ENCODE measurements at regions not wholly inside any gene's neighbourhood (a gene's known extent, or its start where the extent isn't known, plus 50 kb on each side); places are given as distances from the start of the nearest gene placed in this dataset.
"Not testable (repeated sequence)": the region's sequence is repeated elsewhere in the genome, so short reads cannot be mapped to it uniquely, and the experiment has no call there.

- DNase-seq, result not testable (repeated sequence)
Observed at GRCh38 chr9:22845243-22845642, 398.6 kb downstream of the DMRTA1 start.

GRCh38 chr9:22855980-22856379 lies 409.4 kb downstream of the DMRTA1 start:
- DNase-seq, result no peak

- DNase-seq, result no peak
Observed at GRCh38 chr9:22857316-22857715, 410.7 kb downstream of the DMRTA1 start.

- DNase-seq, result no peak
Observed at GRCh38 chr9:22863106-22863505, 416.5 kb downstream of the DMRTA1 start.

GRCh38 chr9:22863736-22864135 lies 417.1 kb downstream of the DMRTA1 start:
- DNase-seq, result no peak

- DNase-seq, result no peak
Observed at GRCh38 chr9:22893196-22893843, 446.7 kb downstream of the DMRTA1 start.

GRCh38 chr9:22898591-22898990 lies 452.0 kb downstream of the DMRTA1 start:
- no peak for DNase-seq

- DNase-seq, result no peak
Observed at GRCh38 chr9:22911632-22912031, 465.0 kb downstream of the DMRTA1 start.

- DNase-seq, result no peak
Observed at GRCh38 chr9:22913026-22913425, 466.4 kb downstream of the DMRTA1 start.

- no peak for DNase-seq
Observed at GRCh38 chr9:22913518-22913917, 466.9 kb downstream of the DMRTA1 start.

GRCh38 chr9:22916148-22916547 lies 469.5 kb downstream of the DMRTA1 start:
- no peak for DNase-seq

- no peak for DNase-seq
Observed at GRCh38 chr9:22919423-22919822, 472.8 kb downstream of the DMRTA1 start.

- no peak for DNase-seq
Observed at GRCh38 chr9:22921742-22922141, 475.1 kb downstream of the DMRTA1 start.

- no peak for DNase-seq
Observed at GRCh38 chr9:22922222-22922621, 475.6 kb downstream of the DMRTA1 start.

- DNase-seq, result no peak
Observed at GRCh38 chr9:22954550-22954949, 507.9 kb downstream of the DMRTA1 start.

- no peak for DNase-seq
Observed at GRCh38 chr9:22954964-22955363, 508.3 kb downstream of the DMRTA1 start.

- DNase-seq, result no peak
Observed at GRCh38 chr9:22969350-22969979, 522.8 kb downstream of the DMRTA1 start.

- no peak for DNase-seq
Observed at GRCh38 chr9:22970434-22970975, 523.9 kb downstream of the DMRTA1 start.

GRCh38 chr9:22975951-22976350 lies 529.3 kb downstream of the DMRTA1 start:
- no peak for DNase-seq

GRCh38 chr9:22976454-22976853 lies 529.8 kb downstream of the DMRTA1 start:
- DNase-seq, result no peak

GRCh38 chr9:22980429-22980828 lies 533.8 kb downstream of the DMRTA1 start:
- DNase-seq, result not testable (repeated sequence)

GRCh38 chr9:22986556-22986955 lies 539.9 kb downstream of the DMRTA1 start:
- DNase-seq, result no peak

GRCh38 chr9:22990349-22990748 lies 543.7 kb downstream of the DMRTA1 start:
- no peak for DNase-seq

- DNase-seq, result no peak
Observed at GRCh38 chr9:22992780-22993179, 546.2 kb downstream of the DMRTA1 start.

GRCh38 chr9:22997923-22998322 lies 551.3 kb downstream of the DMRTA1 start:
- no peak for DNase-seq
